Left hindlimb (tissue), 1 donor: ENCODE measurements at regions not wholly inside any gene's neighbourhood (a gene's known extent, or its start where the extent isn't known, plus 50 kb on each side); places are given as distances from the start of the nearest gene placed in this dataset.
"Not testable (repeated sequence)": the region's sequence is repeated elsewhere in the genome, so short reads cannot be mapped to it uniquely, and the experiment has no call there.

Experiments
- DNase-seq: peaks from one replicate; pipeline ENCODE4 v3.0.0-alpha.2; 2018

DNA sequence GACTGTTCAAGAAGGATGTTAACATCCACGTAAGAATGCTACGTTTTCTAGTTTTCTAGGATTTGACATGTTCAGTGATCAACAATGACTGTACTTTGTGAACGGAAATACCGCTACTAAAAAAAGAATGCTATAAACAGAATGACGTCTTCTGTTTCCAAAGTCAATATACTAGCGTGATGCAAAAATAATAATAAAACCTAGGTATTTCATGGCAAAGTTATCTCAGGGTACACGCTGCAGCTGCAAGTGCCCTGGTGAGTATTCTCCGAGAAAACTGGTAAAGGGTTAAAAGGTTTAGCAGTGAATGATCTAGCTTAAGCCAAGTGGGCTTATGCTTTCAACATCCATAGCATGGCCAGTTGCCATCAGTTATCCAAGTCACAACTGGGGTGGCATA lies 653.3 kb upstream of the PFKP start:
- DNase-seq: no peak

GRCh38 chr10:2410049-2410448 lies 657.3 kb upstream of the PFKP start:
- DNase-seq: no peak

GRCh38 chr10:2401459-2401858 lies 664.1 kb upstream of the ADARB2 start:
- DNase-seq: no peak

DNA sequence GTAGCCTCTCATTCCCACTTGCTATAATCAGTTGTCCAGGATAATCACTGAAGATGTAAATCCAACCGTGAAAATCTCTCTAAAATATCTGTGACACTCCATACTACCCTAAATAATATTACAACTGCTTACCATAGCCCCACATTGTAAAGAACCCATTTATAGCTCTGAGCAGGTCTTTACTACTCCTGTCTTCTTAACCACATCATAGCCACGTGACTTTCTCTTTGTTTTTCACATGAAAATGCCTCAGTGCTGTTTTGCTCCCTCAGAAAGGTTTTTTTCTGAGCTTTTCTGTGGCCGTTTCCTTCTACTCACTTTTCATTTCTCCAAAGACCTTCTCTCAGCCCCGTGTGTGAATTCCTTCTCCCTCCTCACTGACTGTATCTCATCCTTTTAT lies 662.2 kb upstream of the ADARB2 start:
- no peak for DNase-seq

- DNase-seq: no peak
Observed at GRCh38 chr10:2392145-2392812, 655.0 kb upstream of the ADARB2 start.

DNA sequence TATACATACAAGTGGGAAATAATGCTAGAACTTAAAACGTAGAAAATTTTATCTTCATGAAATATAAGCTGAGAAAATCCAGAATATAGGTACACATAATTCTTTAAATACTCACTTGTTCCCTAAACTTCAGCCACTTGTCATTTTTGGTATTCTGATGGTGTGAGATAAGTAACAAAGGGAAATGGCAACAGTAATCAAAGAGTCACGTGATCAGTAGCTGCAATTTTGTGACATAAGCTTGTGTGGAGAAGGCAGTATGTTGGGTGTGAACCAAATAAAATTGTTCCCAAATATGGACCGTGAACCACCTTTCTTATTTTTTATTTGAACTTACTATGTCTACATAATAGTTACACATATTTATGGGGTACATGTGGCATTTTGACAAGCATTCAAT lies 650.3 kb upstream of the ADARB2 start:
- no peak for DNase-seq

DNA sequence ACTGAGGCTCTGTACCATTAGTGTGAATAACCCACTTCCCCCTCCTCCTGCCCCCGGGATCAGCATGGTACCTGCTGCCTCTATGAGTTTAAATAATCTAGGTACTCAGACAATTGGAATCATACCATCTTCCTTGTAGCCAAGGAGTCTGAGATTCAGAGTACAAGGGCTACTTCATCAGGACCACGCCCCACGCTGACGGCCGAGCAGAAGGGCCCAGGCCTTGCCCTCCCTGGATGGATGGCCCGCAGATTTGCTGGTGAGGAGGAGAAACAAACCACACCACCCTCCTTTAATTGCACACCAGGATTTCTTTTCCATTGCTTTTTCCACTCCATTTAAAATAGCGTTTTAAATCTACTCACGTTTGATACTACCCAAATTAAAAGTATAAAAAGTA lies 649.9 kb upstream of the ADARB2 start:
- no peak for DNase-seq

GRCh38 chr10:2380218-2380617 lies 642.9 kb upstream of the ADARB2 start:
- no peak for DNase-seq

DNA sequence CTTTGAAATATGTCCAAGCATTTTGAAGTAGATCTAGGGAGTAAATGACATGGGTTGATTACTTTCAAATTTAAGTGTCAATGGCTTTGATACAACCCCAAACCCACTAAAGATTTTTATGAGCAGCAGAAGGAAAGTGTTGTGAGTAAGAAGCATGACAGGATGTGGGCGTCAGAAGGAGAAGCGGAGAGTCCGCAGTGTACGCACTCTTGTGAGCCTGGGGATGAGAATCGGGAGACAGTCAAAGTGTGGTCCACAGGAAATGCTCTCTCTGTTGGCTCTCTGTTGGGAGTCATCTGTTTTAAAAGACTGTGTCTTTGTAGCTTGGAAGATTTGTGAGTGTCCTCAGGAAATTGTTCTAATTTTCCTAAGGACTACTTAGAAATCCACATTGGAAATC lies 629.8 kb upstream of the ADARB2 start:
- no peak for DNase-seq

- DNase-seq: no peak
Observed at GRCh38 chr10:2366264-2366931, 629.1 kb upstream of the ADARB2 start.

DNA sequence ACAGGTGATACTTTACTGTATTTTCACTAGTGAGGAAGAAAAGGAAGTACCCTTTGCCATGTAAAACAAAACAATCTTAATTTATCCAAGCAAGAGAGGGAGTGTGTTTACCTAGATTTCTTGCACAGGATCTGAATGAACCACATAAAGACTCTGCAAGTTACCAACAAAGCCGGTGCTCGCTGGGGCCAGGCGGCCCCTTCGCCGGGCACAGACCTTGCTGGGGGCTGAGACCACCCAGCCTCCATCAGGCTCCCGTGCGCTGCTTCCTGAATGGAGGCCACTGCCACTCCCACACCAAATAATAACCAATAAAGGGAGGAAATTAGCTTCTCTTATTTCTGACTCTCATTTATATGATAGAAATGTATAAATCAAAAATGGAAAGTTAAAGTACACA lies 625.0 kb upstream of the ADARB2 start:
- DNase-seq: no peak

GRCh38 chr10:2358586-2358985 lies 621.3 kb upstream of the ADARB2 start:
- DNase-seq: no peak

DNA sequence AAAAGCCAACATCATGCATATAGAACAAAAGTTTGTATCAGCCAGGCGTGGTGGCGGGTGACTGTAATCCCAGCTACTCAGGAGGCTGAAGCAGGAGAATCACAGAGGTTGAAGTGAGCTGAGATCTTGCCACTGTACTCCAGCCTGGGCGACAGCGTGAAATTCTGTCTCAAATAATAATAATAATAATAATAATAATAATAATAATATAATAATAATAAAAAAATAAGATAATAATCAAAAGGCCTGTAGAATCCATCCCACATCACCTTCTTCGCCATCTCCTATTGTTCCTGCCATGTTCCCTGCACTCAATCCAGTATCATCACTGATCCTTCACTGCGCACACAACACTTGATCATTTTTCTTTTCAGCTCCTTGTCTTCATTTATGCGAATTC lies 619.3 kb upstream of the ADARB2 start:
- DNase-seq: no peak

DNA sequence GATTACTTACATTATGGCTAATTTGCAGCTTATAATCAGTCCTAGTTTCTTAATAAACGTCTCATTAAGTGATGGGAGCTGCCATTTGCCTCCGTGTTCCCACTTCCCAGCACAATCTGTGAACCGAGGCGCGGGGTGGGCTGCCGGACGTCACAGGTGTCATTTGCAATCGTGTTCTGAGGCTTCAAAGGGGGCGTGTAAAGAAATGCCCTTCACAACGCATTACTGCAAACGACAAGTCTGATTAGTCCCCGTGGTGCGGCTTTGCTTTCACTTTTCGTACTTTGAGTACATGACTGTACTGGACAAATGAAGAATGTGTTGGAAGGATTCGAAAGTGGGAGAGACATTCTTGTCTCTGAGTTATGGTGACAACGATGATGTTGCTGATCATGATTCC lies 614.2 kb upstream of the ADARB2 start:
- DNase-seq: no peak

GRCh38 chr10:2342206-2342605 lies 604.9 kb upstream of the ADARB2 start:
- DNase-seq: no peak

DNA sequence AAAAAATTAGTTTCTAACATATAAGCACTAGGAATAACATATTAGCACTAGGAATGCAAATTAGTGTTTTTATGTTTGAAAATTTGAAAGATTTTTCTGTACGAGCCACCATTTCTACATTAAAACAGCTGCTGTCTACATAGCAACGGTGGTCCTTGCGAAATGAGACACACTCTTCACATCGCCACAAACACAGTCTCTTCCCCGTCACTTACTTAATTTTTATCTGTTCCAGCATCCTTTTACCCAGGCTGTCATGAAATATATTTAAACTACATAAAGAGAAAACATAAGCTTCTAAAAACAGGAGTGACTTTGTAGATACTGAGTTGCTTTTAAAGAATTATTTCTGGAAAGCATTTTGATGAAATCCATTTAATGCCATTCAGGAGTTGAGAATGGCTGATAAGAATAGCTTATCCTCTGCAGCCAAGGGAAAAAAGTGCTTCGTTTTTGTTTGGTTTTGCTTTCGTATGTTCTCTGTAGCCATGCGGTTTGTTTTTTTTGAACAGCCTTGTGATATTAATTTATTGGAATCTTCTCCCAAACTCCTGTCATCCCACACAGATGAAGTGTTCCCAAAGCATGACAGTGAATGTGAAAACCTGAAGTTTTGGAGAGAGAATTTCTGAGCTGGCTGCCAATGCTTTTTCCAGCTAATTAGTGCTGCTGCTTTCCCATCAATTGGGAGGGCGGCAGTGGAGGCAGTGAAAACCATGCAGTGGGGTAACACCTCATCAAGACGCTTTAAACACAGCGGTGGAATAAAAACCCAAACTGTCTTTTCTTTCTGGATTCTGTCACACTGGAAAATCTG lies 603.7 kb upstream of the ADARB2 start:
- peak; percentile 38 for DNase-seq

GRCh38 chr10:2335626-2336025 lies 598.3 kb upstream of the ADARB2 start:
- DNase-seq: no peak

DNA sequence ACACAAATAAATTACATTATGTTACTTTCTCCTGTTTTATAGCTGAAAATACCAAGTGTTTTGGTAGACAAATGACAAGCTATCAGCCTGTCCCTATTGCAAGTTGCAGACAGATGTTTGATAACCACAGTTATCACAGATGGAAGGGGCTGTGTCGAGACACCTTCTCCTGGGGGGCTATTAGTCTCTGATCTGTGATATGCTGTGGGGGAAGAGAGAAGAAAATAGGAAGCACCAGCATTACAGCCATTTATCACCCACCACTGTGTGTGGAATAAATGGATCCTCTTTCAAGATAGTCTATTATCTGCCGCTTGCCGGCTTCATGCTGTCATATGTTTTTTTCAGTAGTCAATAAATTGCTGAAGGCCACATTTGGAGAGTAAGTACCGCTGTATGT lies 597.2 kb upstream of the ADARB2 start:
- no peak for DNase-seq

DNA sequence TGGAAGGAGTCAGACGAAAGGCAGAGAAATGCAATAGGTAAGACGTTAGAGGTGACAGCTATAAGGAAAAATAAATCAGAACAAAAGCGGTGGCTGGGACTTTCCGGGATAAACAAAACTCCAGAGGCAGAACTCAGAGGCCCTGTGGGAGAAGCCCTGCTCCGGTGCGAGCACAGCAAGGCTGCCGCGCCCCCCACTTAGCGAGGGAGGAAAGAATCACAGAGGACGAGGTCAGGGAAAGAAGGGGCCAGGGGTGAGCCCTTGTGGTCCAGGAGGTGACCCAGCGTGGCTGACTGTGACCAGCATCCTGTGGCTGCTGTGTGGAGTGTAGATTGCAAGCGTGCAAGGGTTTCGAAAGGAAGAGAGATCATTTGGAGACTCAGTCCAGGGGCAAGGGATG lies 591.8 kb upstream of the ADARB2 start:
- DNase-seq: no peak

DNA sequence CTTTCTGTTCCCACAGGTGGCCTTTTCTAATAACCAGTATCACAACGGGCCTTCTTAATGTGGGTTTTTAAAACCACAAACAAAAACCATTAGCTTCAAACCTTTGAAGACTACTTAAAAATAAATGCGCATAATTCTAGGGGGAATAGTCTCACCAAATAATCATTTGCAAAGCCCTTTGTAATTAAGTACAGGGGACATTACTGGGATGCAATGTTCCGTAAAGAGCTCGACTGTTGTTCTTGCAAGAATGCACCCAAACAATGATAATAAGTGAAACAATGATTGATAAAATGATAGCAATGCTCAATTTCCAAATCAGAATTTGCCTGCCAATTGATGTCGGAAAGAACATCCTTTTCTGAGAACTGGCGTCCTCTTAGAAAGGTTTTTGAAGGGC lies 589.1 kb upstream of the ADARB2 start:
- DNase-seq: no peak

DNA sequence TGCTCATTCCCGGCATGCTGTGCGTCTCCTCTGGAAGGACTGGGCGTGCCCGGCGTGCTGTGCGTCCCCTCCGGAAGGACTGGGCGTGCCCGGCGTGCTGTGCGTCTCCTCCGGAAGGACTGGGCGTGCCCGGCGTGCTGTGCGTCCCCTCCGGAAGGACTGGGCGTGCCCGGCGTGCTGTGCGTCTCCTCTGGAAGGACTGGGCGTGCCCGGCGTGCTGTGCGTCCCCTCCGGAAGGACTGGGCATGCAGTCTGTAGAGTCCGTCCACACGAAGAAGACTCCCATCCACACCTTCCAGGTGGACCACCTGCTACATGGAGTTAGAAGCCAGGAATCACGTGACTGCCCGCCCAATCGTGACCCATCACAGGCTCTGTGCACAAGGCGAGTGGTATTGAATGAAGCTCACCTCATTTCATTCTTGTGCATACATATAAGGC lies 577.7 kb upstream of the ADARB2 start:
- DNase-seq: not testable (repeated sequence)

DNA sequence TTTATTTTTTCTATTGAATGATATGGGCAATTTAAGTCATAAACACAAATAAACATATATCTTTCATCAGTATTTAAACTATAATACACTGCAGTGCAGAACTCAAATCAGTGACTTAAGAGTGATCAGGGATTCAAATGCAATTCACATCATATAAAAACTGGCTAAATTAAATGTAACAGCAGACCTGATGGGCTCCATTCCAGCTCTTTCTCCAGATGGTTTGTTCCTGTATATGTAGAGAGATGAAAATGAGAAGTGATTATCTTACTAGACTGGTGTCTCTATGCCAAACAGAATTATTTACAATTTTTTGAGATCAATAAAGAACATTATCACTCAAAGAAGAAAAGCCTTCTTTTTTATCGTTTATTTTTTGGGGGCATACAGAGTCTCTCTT lies 568.8 kb upstream of the ADARB2 start:
- no peak for DNase-seq

- DNase-seq: no peak
Observed at GRCh38 chr10:2303169-2303568, 565.8 kb upstream of the ADARB2 start.

DNA sequence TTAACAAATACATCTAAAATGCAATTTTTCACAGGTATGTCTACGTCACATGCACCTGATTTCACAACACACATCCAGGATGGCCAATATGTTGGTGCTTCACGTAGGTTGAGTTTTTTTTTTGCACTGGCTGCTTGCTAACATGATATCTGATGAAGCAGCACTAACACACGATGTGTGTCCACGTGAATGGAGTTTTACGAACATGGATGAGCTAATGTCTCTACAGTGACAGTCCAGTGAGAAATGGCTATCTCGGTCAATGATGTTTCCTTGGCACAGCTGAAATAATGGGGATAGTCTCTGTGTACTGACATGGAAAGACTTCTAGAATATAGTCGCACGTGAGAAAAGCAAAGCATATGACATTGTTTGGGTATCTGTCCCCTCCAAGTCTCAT lies 563.9 kb upstream of the ADARB2 start:
- no peak for DNase-seq
